ENCODE measurements at regions not wholly inside any gene's neighbourhood (a gene's known extent, or its start where the extent isn't known, plus 50 kb on each side); places are given as distances from the start of the nearest gene placed in this dataset.

GRCh38 chr10:108453166-108453565 is 1288.7 kb upstream of the SORCS1 start:
- H3K27me3 ChIP-seq (ENCODE audit: insufficient read depth, low read depth), result no peaks in the 10 kb centered on the region
- H3K79me2 ChIP-seq (ENCODE audit: low read depth), result no peaks in the 10 kb centered on the region
- no peak for TF ChIP-seq CTCF (conservative IDR thresholded peaks at IDR 0.05)
- TF ChIP-seq EZH2 (IDR thresholded peaks at IDR 0.05; ENCODE audit: low read depth), result no peak
- no peaks in the 10 kb centered on the region for H3F3A ChIP-seq (ENCODE audit: insufficient read depth, low read depth)
- no TSS peak for BruUV-seq (replicated peaks)
- intact Hi-C loops (cut with micrococcal nuclease; ENCODE audit: unreplicated experiment), result no loop called here
- no peak overlapping the region for H3K4me2 ChIP-seq
- no peak overlapping the region for H3K27ac ChIP-seq
- no peak overlapping the region for H2AFZ ChIP-seq
- no peaks in the 10 kb centered on the region for H4K20me1 ChIP-seq (ENCODE audit: insufficient read depth)
- DNase-seq, result no peak
- ChIA-PET POLR2A (ENCODE audit: unreplicated experiment) (no interaction called here), CTCF (no interaction called here)
- no peaks in the 10 kb centered on the region for H3K36me3 ChIP-seq (ENCODE audit: low read depth)
- H3K9me3 ChIP-seq (ENCODE audit: insufficient read depth, low read depth), result no peaks in the 10 kb centered on the region
- no peak overlapping the region for H3K4me3 ChIP-seq
- no peaks in the 10 kb centered on the region for H3K4me1 ChIP-seq (replicated peaks; ENCODE audit: insufficient read depth)
- H3K9me2 ChIP-seq (ENCODE audit: insufficient read depth), result no peaks in the 10 kb centered on the region

- no peaks in the 10 kb centered on the region for H3K9me3 ChIP-seq (ENCODE audit: insufficient read depth, low read depth)
- BruUV-seq (replicated peaks), result no TSS peak
- POLR2A ChIA-PET (ENCODE audit: unreplicated experiment), result no interaction called here
- intact Hi-C loops (cut with micrococcal nuclease; ENCODE audit: unreplicated experiment), result no loop called here
- H3K9me2 ChIP-seq (ENCODE audit: insufficient read depth), result no peaks in the 10 kb centered on the region
- H3K27ac ChIP-seq, result no peak overlapping the region
- no peaks in the 10 kb centered on the region for H3K4me1 ChIP-seq (replicated peaks; ENCODE audit: insufficient read depth)
- no peak for TF ChIP-seq EZH2 (IDR thresholded peaks at IDR 0.05; ENCODE audit: low read depth)
- no peak for TF ChIP-seq CTCF (conservative IDR thresholded peaks at IDR 0.05)
- H3K79me2 ChIP-seq (ENCODE audit: low read depth), result no peaks in the 10 kb centered on the region
- H3K27me3 ChIP-seq (ENCODE audit: insufficient read depth, low read depth), result no peaks in the 10 kb centered on the region
- DNase-seq, result no peak
- no peaks in the 10 kb centered on the region for H3K36me3 ChIP-seq (ENCODE audit: low read depth)
- no peaks in the 10 kb centered on the region for H4K20me1 ChIP-seq (ENCODE audit: insufficient read depth)
- H3K4me2 ChIP-seq, result no peak overlapping the region
- H2AFZ ChIP-seq, result no peak overlapping the region
- CTCF ChIA-PET, result no interaction called here
- no peak overlapping the region for H3K4me3 ChIP-seq
- H3F3A ChIP-seq (ENCODE audit: insufficient read depth, low read depth), result no peaks in the 10 kb centered on the region
Observed at GRCh38 chr10:108452533-108452932, 1288.0 kb upstream of the SORCS1 start.

GRCh38 chr10:108450280-108450679 is 1285.8 kb upstream of the SORCS1 start:
- H3K9me2 ChIP-seq (ENCODE audit: insufficient read depth), result no peaks in the 10 kb centered on the region
- no peak for DNase-seq
- intact Hi-C loops (cut with micrococcal nuclease; ENCODE audit: unreplicated experiment), result no loop called here
- no peaks in the 10 kb centered on the region for H4K20me1 ChIP-seq (ENCODE audit: insufficient read depth)
- ChIA-PET CTCF (no interaction called here), POLR2A (ENCODE audit: unreplicated experiment) (no interaction called here)
- no peak overlapping the region for H2AFZ ChIP-seq
- H3K4me1 ChIP-seq (replicated peaks; ENCODE audit: insufficient read depth), result no peaks in the 10 kb centered on the region
- no peaks in the 10 kb centered on the region for H3K36me3 ChIP-seq (ENCODE audit: low read depth)
- no peak overlapping the region for H3K4me2 ChIP-seq
- no TSS peak for BruUV-seq (replicated peaks)
- no peak overlapping the region for H3K4me3 ChIP-seq
- H3K9me3 ChIP-seq (ENCODE audit: insufficient read depth, low read depth), result no peaks in the 10 kb centered on the region
- no peaks in the 10 kb centered on the region for H3K27me3 ChIP-seq (ENCODE audit: insufficient read depth, low read depth)
- TF ChIP-seq CTCF (conservative IDR thresholded peaks at IDR 0.05), result no peak
- no peak for TF ChIP-seq EZH2 (IDR thresholded peaks at IDR 0.05; ENCODE audit: low read depth)
- no peaks in the 10 kb centered on the region for H3F3A ChIP-seq (ENCODE audit: insufficient read depth, low read depth)
- H3K27ac ChIP-seq, result no peak overlapping the region
- H3K79me2 ChIP-seq (ENCODE audit: low read depth), result no peaks in the 10 kb centered on the region

All from PC-9 (cell line).